B cell (primary cell): ENCODE measurements at regions not wholly inside any gene's neighbourhood (a gene's known extent, or its start where the extent isn't known, plus 50 kb on each side); places are given as distances from the start of the nearest gene placed in this dataset.

Experiments
- ATAC-seq: fragments of 200-7000 bp; cut with Tn5 transposase; one replicate; pipeline ENCODE4 v1.10.0; 2021; ENCODE audit warnings: low read depth, mild to moderate bottlenecking, moderate number of reproducible peaks, moderate library complexity
- CTCF ChIA-PET: fragments of 350-600 bp; sonication (Branson Sonifier 250); formaldehyde crosslinking; loops from one replicate; lab custom pipeline; 2021; ENCODE audit warnings: antibody characterized with exemption, inconsistent platforms; lab: Charles Lee
- POLR2A ChIA-PET: fragments of 350-600 bp; sonication (Branson Sonifier 250); formaldehyde crosslinking; loops from one replicate; lab custom pipeline; 2021; ENCODE audit warnings: antibody characterized with exemption; lab: Charles Lee
- DNase-seq: peaks from one replicate; pipeline ENCODE4 v3.0.0; 2013
- H2AFZ ChIP-seq: 2 replicates; pipeline ENCODE4 v1.6.1; 2012; ENCODE audit warnings: mild to moderate bottlenecking, low read depth, low read length; ENCODE audit not compliant: insufficient read depth, poor library complexity, severe bottlenecking
- H3K27ac ChIP-seq, 2 donors: 1 replicate in 1 of 2; 2 replicates in 1 of 2; pipeline ENCODE4 v1.5.1; 2012 to 2013; ENCODE audit warnings: low read length in 2 of 2, mild to moderate bottlenecking in 2 of 2, moderate library complexity in 1 of 2
- H3K27me3 ChIP-seq, 4 experiments: fragments of 200-600 bp in 1 of 4; sonication (generic) in 1 of 4; replicated peaks in 1 of 4; 1 replicate in 2 of 4; 2 replicates in 2 of 4; pipeline versions ENCODE4 v1.6.1 to v1.7.0; 2013 to 2016; ENCODE audit warnings: low read length in 3 of 4, mild to moderate bottlenecking in 2 of 4, mixed read lengths in 1 of 4, moderate library complexity in 1 of 4; ENCODE audit not compliant: insufficient read depth in 4 of 4, control insufficient read depth in 3 of 4; ENCODE audit errors: control extremely low read depth in 1 of 4
- H3K36me3 ChIP-seq, 2 experiments: replicated peaks in 1 of 2; 1 replicate in 1 of 2; 2 replicates in 1 of 2; pipeline versions ENCODE4 v1.6.1 to v1.7.1; 2013; ENCODE audit warnings: low read length in 1 of 2; ENCODE audit not compliant: insufficient read depth in 2 of 2, control insufficient read depth in 1 of 2; ENCODE audit errors: control extremely low read depth in 1 of 2, extremely low read depth in 1 of 2
- H3K4me1 ChIP-seq, 2 donors: fragments of 200-600 bp in 1 of 2; sonication (generic) in 1 of 2; 1 replicate in 1 of 2; 2 replicates in 1 of 2; pipeline versions ENCODE4 v1.5.1 to v1.6.1; 2013 to 2017; ENCODE audit warnings: low read length in 2 of 2; ENCODE audit not compliant: control insufficient read depth in 2 of 2, insufficient read depth in 2 of 2
- H3K4me2 ChIP-seq: replicated peaks from 2 replicates; pipeline ENCODE3; 2012; ENCODE audit warnings: mild to moderate bottlenecking, low read depth, low read length; ENCODE audit not compliant: poor library complexity, severe bottlenecking
- H3K4me3 ChIP-seq, 5 experiments: fragments of 200-600 bp in 1 of 5; sonication (generic) in 1 of 5; 1 replicate in 3 of 5; 2 replicates in 2 of 5; pipeline versions ENCODE4 v1.5.1 to v1.7.0; 2011 to 2016; ENCODE audit warnings: low read length in 4 of 5, mild to moderate bottlenecking in 4 of 5, low read depth in 2 of 5, control low read depth in 1 of 5, moderate library complexity in 1 of 5; ENCODE audit not compliant: insufficient read depth in 1 of 5; ENCODE audit errors: control extremely low read depth in 1 of 5, extremely low read depth in 1 of 5
- H3K79me2 ChIP-seq: fragments of 200-600 bp; sonication (generic); one replicate; pipeline ENCODE4 v1.6.0; 2016; ENCODE audit warnings: low read length; ENCODE audit not compliant: control insufficient read depth, insufficient read depth
- H3K9ac ChIP-seq: fragments of 200-600 bp; sonication (generic); 2 replicates; pipeline ENCODE4 v1.6.1; 2017; ENCODE audit warnings: mild to moderate bottlenecking, low read length, moderate library complexity
- H3K9me3 ChIP-seq, 3 donors: one replicate each; pipeline versions ENCODE4 v1.6.1 to v1.7.1; 2013; ENCODE audit warnings: low read length in 2 of 3; ENCODE audit not compliant: control insufficient read depth in 2 of 3, insufficient read depth in 1 of 3; ENCODE audit errors: control extremely low read depth in 1 of 3
- H4K20me1 ChIP-seq: 2 replicates; pipeline ENCODE4 v1.6.0; 2012; ENCODE audit warnings: mild to moderate bottlenecking, low read length; ENCODE audit not compliant: insufficient read depth, control insufficient read depth, poor library complexity, severe bottlenecking
- H3K27ac Mint-ChIP-seq: one replicate; pipeline ENCODE4 v1.8.0; 2021; ENCODE audit warnings: mixed read lengths
- H3K27me3 Mint-ChIP-seq: one replicate; pipeline ENCODE4 v1.8.0; 2021; ENCODE audit warnings: mixed read lengths
- H3K4me1 Mint-ChIP-seq: one replicate; pipeline ENCODE4 v1.8.0; 2021; ENCODE audit warnings: mixed read lengths
- H3K4me3 Mint-ChIP-seq: one replicate; pipeline ENCODE4 v1.8.0; 2021; ENCODE audit warnings: mixed read lengths
- H3K9me3 Mint-ChIP-seq: one replicate; pipeline ENCODE4 v1.8.0; 2022; ENCODE audit warnings: mixed read lengths; ENCODE audit not compliant: insufficient read depth
- CTCF ChIP-seq: fragments of 200-600 bp; IDR thresholded peaks from one replicate; pipeline ENCODE4 v1.8.0; 2022; ENCODE audit warnings: antibody characterized with exemption, mild to moderate bottlenecking
- EZH2 ChIP-seq: IDR thresholded peaks from 2 replicates; pipeline ENCODE4 v1.6.1; 2012; ENCODE audit warnings: borderline replicate concordance, low read depth, mild to moderate bottlenecking, moderate library complexity, low read length; ENCODE audit not compliant: insufficient read depth, poor library complexity, severe bottlenecking
- WGBS: methylation state at CpG from one replicate; pipeline ENCODE4 v1.1.5; 2013; ENCODE audit warnings: missing lambda C conversion rate; ENCODE audit not compliant: insufficient coverage; 5-methylcytosine and 5-hydroxymethylcytosine counted together
- intact Hi-C: fragments of 100-400 bp; cut with micrococcal nuclease; formaldehyde crosslinking; loops from one replicate; pipeline ENCODE4 v1.10.0; 2022

DNA sequence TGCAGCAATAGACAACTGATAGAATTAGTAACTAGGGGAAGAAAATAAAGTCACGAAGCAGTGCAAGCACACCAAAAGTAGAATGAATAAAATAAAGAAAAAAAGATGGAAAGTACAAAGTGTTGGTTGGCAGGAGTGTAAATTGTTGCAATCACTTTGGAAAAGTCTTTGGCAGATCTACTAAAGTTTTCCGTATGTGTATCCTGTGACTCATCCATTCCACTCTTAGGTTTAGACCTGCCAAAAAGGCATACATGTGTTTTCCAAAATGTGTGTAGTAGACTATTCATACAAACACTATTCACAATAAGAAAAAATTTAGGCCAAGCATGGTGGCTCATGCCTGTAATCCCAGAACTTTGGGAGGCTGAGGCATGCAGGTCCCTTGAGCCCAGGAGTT, 282.1 kb upstream of the FSIP2 start:
- Mint-ChIP-seq H3K4me1 (no peaks in the 10 kb centered on the region), H3K27me3 (no peaks in the 10 kb centered on the region), H3K9me3 (no peaks in the 10 kb centered on the region), H3K4me3 (no peak overlapping the region), H3K27ac (no peak overlapping the region)
- Histone ChIP-seq H3K9me3 (no peaks in the 10 kb centered on the region), H2AFZ (no peak overlapping the region), H3K36me3 (no peaks in the 10 kb centered on the region), H3K9ac (no peak overlapping the region), H3K4me3 (no peak overlapping the region), H3K4me1 (no peaks in the 10 kb centered on the region), H3K79me2 (no peaks in the 10 kb centered on the region), H3K27ac (no peak overlapping the region), H3K4me2 (no peak overlapping the region), H4K20me1 (no peaks in the 10 kb centered on the region), H3K27me3 (no peaks in the 10 kb centered on the region)
- 86% methylated on average over 1 of the region's 2 CpGs for WGBS
- DNase-seq (no peak), ATAC-seq (no peak)
- POLR2A ChIA-PET = no interaction called here
- CTCF ChIA-PET = no interaction called here
- intact Hi-C loops = no loop called here
- TF ChIP-seq EZH2 (no peak), CTCF (no peak)

- Histone ChIP-seq H3K27ac (no peak overlapping the region), H3K9ac (no peak overlapping the region), H3K4me1 (no peaks in the 10 kb centered on the region), H3K4me2 (no peak overlapping the region), H4K20me1 (no peaks in the 10 kb centered on the region), H3K27me3 (no peaks in the 10 kb centered on the region), H3K4me3 (no peak overlapping the region), H2AFZ (no peak overlapping the region), H3K9me3 (no peaks in the 10 kb centered on the region), H3K36me3 (no peaks in the 10 kb centered on the region), H3K79me2 (no peaks in the 10 kb centered on the region)
- ATAC-seq (no peak), DNase-seq (no peak)
- ChIA-PET POLR2A (no interaction called here), CTCF (no interaction called here)
- 92% methylated on average over 2 of the region's 3 CpGs for WGBS
- Mint-ChIP-seq H3K4me1 (no peaks in the 10 kb centered on the region), H3K4me3 (no peak overlapping the region), H3K27me3 (no peaks in the 10 kb centered on the region), H3K9me3 (no peaks in the 10 kb centered on the region), H3K27ac (no peak overlapping the region)
- no peak for TF ChIP-seq EZH2
- no peak for TF ChIP-seq CTCF
- intact Hi-C loops = no loop called here
Measured at GRCh38 chr2:185463481-185463880, 275.1 kb upstream of the FSIP2 start.
